ENCODE measurements at regions not wholly inside any gene's neighbourhood (a gene's known extent, or its start where the extent isn't known, plus 50 kb on each side); places are given as distances from the start of the nearest gene placed in this dataset.

GRCh38 chr11:87423161-87423560, 385.4 kb downstream of the TMEM135 start:
- no peaks in the 10 kb centered on the region for H3K4me1 Mint-ChIP-seq
- no peak overlapping the region for H3K4me3 Mint-ChIP-seq
- no peaks in the 10 kb centered on the region for H3K27me3 Mint-ChIP-seq
- no peak for DNase-seq
- H3K36me3 Mint-ChIP-seq, result no peaks in the 10 kb centered on the region
- H3K9me3 Mint-ChIP-seq, result peaks cover 0 to 1% of the 10 kb centered on the region in 2 donors
- no peak for ATAC-seq (replicated peaks)
- no peak overlapping the region for H3K27ac Mint-ChIP-seq

GRCh38 chr11:87422566-87422965, 384.8 kb downstream of the TMEM135 start:
- no peaks in the 10 kb centered on the region for H3K36me3 Mint-ChIP-seq
- no peak for ATAC-seq (replicated peaks)
- no peak for DNase-seq
- no peak overlapping the region for H3K4me3 Mint-ChIP-seq
- H3K9me3 Mint-ChIP-seq, result peaks cover 0 to under 1% of the 10 kb centered on the region in 2 donors
- H3K27ac Mint-ChIP-seq, result no peak overlapping the region
- H3K27me3 Mint-ChIP-seq, result no peaks in the 10 kb centered on the region
- no peaks in the 10 kb centered on the region for H3K4me1 Mint-ChIP-seq

GRCh38 chr11:87421422-87421821, 383.7 kb downstream of the TMEM135 start:
- Mint-ChIP-seq H3K9me3 (no peaks in the 10 kb centered on the region), H3K4me3 (no peak overlapping the region), H3K27me3 (no peaks in the 10 kb centered on the region), H3K36me3 (no peaks in the 10 kb centered on the region), H3K4me1 (no peaks in the 10 kb centered on the region), H3K27ac (no peak overlapping the region)
- DNase-seq (no peak), ATAC-seq (replicated peaks) (peak; percentile 70 to 77)

GRCh38 chr11:87417951-87418350, 380.2 kb downstream of the TMEM135 start:
- Mint-ChIP-seq H3K36me3 (no peaks in the 10 kb centered on the region), H3K27ac (no peak overlapping the region), H3K27me3 (no peaks in the 10 kb centered on the region), H3K4me3 (no peak overlapping the region), H3K9me3 (no peaks in the 10 kb centered on the region), H3K4me1 (no peaks in the 10 kb centered on the region)
- no peak for DNase-seq
- no peak for ATAC-seq (replicated peaks)

GRCh38 chr11:87405843-87406242, 368.1 kb downstream of the TMEM135 start:
- Mint-ChIP-seq H3K4me3 (no peak overlapping the region), H3K9me3 (peaks cover 0 to 4% of the 10 kb centered on the region in 2 donors), H3K36me3 (no peaks in the 10 kb centered on the region), H3K27ac (no peak overlapping the region), H3K4me1 (no peaks in the 10 kb centered on the region), H3K27me3 (no peaks in the 10 kb centered on the region)
- DNase-seq (no peak), ATAC-seq (replicated peaks) (no peak)

- Mint-ChIP-seq H3K27ac (no peak overlapping the region), H3K36me3 (no peaks in the 10 kb centered on the region), H3K4me3 (no peak overlapping the region), H3K27me3 (no peaks in the 10 kb centered on the region), H3K9me3 (peaks cover 0 to 4% of the 10 kb centered on the region in 2 donors), H3K4me1 (no peaks in the 10 kb centered on the region)
- no peak for DNase-seq
- ATAC-seq (replicated peaks), result no peak
These were observed 367.6 kb downstream of the TMEM135 start for GRCh38 chr11:87405356-87405755.

- no peak overlapping the region for H3K27ac Mint-ChIP-seq
- no peaks in the 10 kb centered on the region for H3K27me3 Mint-ChIP-seq
- H3K4me3 Mint-ChIP-seq, result no peak overlapping the region
- H3K9me3 Mint-ChIP-seq, result peaks cover 0 to 4% of the 10 kb centered on the region in 2 donors
- ATAC-seq (replicated peaks), result no peak
- DNase-seq, result no peak
- no peaks in the 10 kb centered on the region for H3K36me3 Mint-ChIP-seq
- no peaks in the 10 kb centered on the region for H3K4me1 Mint-ChIP-seq
These were observed 363.9 kb downstream of the TMEM135 start for GRCh38 chr11:87401653-87402052.

- H3K4me1 Mint-ChIP-seq, result no peaks in the 10 kb centered on the region
- no peaks in the 10 kb centered on the region for H3K9me3 Mint-ChIP-seq
- H3K27me3 Mint-ChIP-seq, result no peaks in the 10 kb centered on the region
- H3K4me3 Mint-ChIP-seq, result no peak overlapping the region
- no peak for DNase-seq
- no peaks in the 10 kb centered on the region for H3K36me3 Mint-ChIP-seq
- ATAC-seq (replicated peaks), result no peak
- H3K27ac Mint-ChIP-seq, result no peak overlapping the region
These were observed 361.6 kb downstream of the TMEM135 start for GRCh38 chr11:87399341-87399740.

- no peaks in the 10 kb centered on the region for H3K9me3 Mint-ChIP-seq
- no peaks in the 10 kb centered on the region for H3K27me3 Mint-ChIP-seq
- no peak overlapping the region for H3K27ac Mint-ChIP-seq
- H3K4me3 Mint-ChIP-seq, result no peak overlapping the region
- ATAC-seq (replicated peaks), result no peak
- no peak for DNase-seq
- no peaks in the 10 kb centered on the region for H3K4me1 Mint-ChIP-seq
- H3K36me3 Mint-ChIP-seq, result no peaks in the 10 kb centered on the region
These were observed 361.2 kb downstream of the TMEM135 start for GRCh38 chr11:87398931-87399330.

- no peaks in the 10 kb centered on the region for H3K9me3 Mint-ChIP-seq
- ATAC-seq (replicated peaks) (no peak), DNase-seq (no peak)
- no peak overlapping the region for H3K27ac Mint-ChIP-seq
- H3K4me3 Mint-ChIP-seq, result no peak overlapping the region
- no peaks in the 10 kb centered on the region for H3K36me3 Mint-ChIP-seq
- H3K27me3 Mint-ChIP-seq, result no peaks in the 10 kb centered on the region
- no peaks in the 10 kb centered on the region for H3K4me1 Mint-ChIP-seq
These were observed 359.5 kb downstream of the TMEM135 start for GRCh38 chr11:87397011-87397865.

- ATAC-seq (replicated peaks), result no peak
- no peaks in the 10 kb centered on the region for H3K27me3 Mint-ChIP-seq
- H3K36me3 Mint-ChIP-seq, result no peaks in the 10 kb centered on the region
- no peaks in the 10 kb centered on the region for H3K4me1 Mint-ChIP-seq
- no peak overlapping the region for H3K27ac Mint-ChIP-seq
- no peaks in the 10 kb centered on the region for H3K9me3 Mint-ChIP-seq
- DNase-seq, result no peak
- H3K4me3 Mint-ChIP-seq, result no peak overlapping the region
These were observed 357.2 kb downstream of the TMEM135 start for GRCh38 chr11:87394924-87395323.

GRCh38 chr11:87392665-87393064, 354.9 kb downstream of the TMEM135 start:
- no peak for ATAC-seq (replicated peaks)
- Mint-ChIP-seq H3K9me3 (peaks cover 0 to 7% of the 10 kb centered on the region in 2 donors), H3K27ac (no peak overlapping the region), H3K27me3 (no peaks in the 10 kb centered on the region), H3K4me1 (no peaks in the 10 kb centered on the region), H3K36me3 (no peaks in the 10 kb centered on the region), H3K4me3 (no peak overlapping the region)
- DNase-seq, result no peak

- ATAC-seq (replicated peaks), result no peak
- Mint-ChIP-seq H3K4me3 (no peak overlapping the region), H3K4me1 (no peaks in the 10 kb centered on the region), H3K27me3 (no peaks in the 10 kb centered on the region), H3K9me3 (peaks cover 0 to 9% of the 10 kb centered on the region in 2 donors), H3K27ac (no peak overlapping the region), H3K36me3 (no peaks in the 10 kb centered on the region)
- DNase-seq, result no peak
These were observed 353.8 kb downstream of the TMEM135 start for GRCh38 chr11:87391496-87391895.

- Mint-ChIP-seq H3K36me3 (no peaks in the 10 kb centered on the region), H3K4me1 (no peaks in the 10 kb centered on the region), H3K27me3 (no peaks in the 10 kb centered on the region), H3K27ac (no peak overlapping the region), H3K9me3 (peaks cover 0 to 16% of the 10 kb centered on the region in 2 donors), H3K4me3 (no peak overlapping the region)
- DNase-seq, result no peak
- no peak for ATAC-seq (replicated peaks)
These were observed 346.5 kb downstream of the TMEM135 start for GRCh38 chr11:87384078-87384729.

Measured in stimulated activated naive B cell treated with anti-CD40 and anti-IgM and Interleukin-4, amounts not matched to agents 10 μg/mL and 1 μg/mL and 100 μg/mL, for 72 hours (primary cell).